Limb (tissue), 2 donors: ENCODE measurements at regions not wholly inside any gene's neighbourhood (a gene's known extent, or its start where the extent isn't known, plus 50 kb on each side); places are given as distances from the start of the nearest gene placed in this dataset.

Experiments used
- DNase-seq, 2 donors: peaks; one replicate each; pipeline ENCODE4 v3.0.0-alpha.2; 2016; ENCODE audit errors: extremely low spot score in 2 of 2

- DNase-seq = no peak
These were observed 175.7 kb upstream of the RORB start for GRCh38 chr9:74321396-74321795.

GRCh38 chr9:74322661-74323314 lies 174.3 kb upstream of the RORB start:
- DNase-seq = no peak

- no peak for DNase-seq
These were observed 166.5 kb upstream of the RORB start for GRCh38 chr9:74330487-74331214.

GRCh38 chr9:74331607-74332006 lies 165.5 kb upstream of the RORB start:
- DNase-seq = no peak

GRCh38 chr9:74333384-74334032 lies 163.6 kb upstream of the RORB start:
- no peak for DNase-seq

GRCh38 chr9:74334271-74334670 lies 162.9 kb upstream of the RORB start:
- DNase-seq = no peak

- no peak for DNase-seq
These were observed 161.0 kb upstream of the RORB start for GRCh38 chr9:74336161-74336560.

- DNase-seq = no peak
These were observed 148.4 kb upstream of the RORB start for GRCh38 chr9:74348777-74349176.

- no peak for DNase-seq
These were observed 142.0 kb upstream of the RORB start for GRCh38 chr9:74355107-74355506.

- no peak for DNase-seq
These were observed 139.6 kb upstream of the RORB start for GRCh38 chr9:74357577-74357976.

- no peak for DNase-seq
These were observed 138.2 kb upstream of the RORB start for GRCh38 chr9:74358959-74359358.

GRCh38 chr9:74361508-74361907 lies 135.6 kb upstream of the RORB start:
- DNase-seq = no peak

GRCh38 chr9:74362423-74362822 lies 134.7 kb upstream of the RORB start:
- DNase-seq = no peak

GRCh38 chr9:74366111-74366510 lies 131.0 kb upstream of the RORB start:
- DNase-seq = no peak

GRCh38 chr9:74369844-74370243 lies 127.3 kb upstream of the RORB start:
- DNase-seq = no peak

- no peak for DNase-seq
These were observed 123.8 kb upstream of the RORB start for GRCh38 chr9:74373348-74373747.

- DNase-seq = no peak
These were observed 117.4 kb upstream of the RORB start for GRCh38 chr9:74379718-74380117.

- DNase-seq = no peak
These were observed 105.3 kb upstream of the RORB start for GRCh38 chr9:74391816-74392215.

- no peak for DNase-seq
These were observed 93.6 kb upstream of the RORB start for GRCh38 chr9:74403581-74403980.

- no peak for DNase-seq
These were observed 92.5 kb upstream of the RORB start for GRCh38 chr9:74404620-74405019.

GRCh38 chr9:74407166-74407565 lies 90.0 kb upstream of the RORB start:
- no peak for DNase-seq

GRCh38 chr9:74412236-74412979 lies 84.7 kb upstream of the RORB start:
- no peak for DNase-seq
